Amygdala (tissue), 56 donors: ENCODE measurements at regions not wholly inside any gene's neighbourhood (a gene's known extent, or its start where the extent isn't known, plus 50 kb on each side); places are given as distances from the start of the nearest gene placed in this dataset.
"Not testable (repeated sequence)": the region's sequence is repeated elsewhere in the genome, so short reads cannot be mapped to it uniquely, and the experiment has no call there.

Experiments used
- DNase-seq, 56 donors: peaks; one replicate each; lab custom pipeline; 2025; lab: John Stamatoyannopoulos, UW

- DNase-seq: no peak
These were observed 53.6 kb upstream of the RPRM start for GRCh38 chr2:153532140-153532539.

- DNase-seq: not testable (repeated sequence)
These were observed 55.2 kb upstream of the RPRM start for GRCh38 chr2:153533803-153534202.

- not testable (repeated sequence) for DNase-seq
These were observed 56.0 kb upstream of the RPRM start for GRCh38 chr2:153534590-153534989.

DNA sequence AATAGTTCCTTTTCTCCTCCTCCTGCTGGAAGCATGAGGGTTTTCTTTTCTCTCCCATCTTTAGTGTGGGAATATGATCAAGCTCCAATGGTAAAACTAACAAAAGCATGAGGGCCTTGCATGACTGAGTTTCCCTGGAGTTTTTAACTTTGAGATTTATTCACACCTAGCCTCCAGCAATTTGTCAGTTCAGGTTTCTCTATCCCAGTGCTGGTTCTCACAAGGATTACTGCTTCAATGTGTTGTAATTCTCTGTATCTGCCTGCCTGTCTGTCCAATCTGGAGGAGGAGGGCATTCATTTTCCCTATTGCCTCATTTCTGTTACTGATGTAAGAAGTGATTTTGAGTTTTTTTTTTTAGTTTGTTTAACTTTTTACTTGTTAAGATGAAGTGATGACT is 57.6 kb upstream of the RPRM start:
- no peak for DNase-seq

DNA sequence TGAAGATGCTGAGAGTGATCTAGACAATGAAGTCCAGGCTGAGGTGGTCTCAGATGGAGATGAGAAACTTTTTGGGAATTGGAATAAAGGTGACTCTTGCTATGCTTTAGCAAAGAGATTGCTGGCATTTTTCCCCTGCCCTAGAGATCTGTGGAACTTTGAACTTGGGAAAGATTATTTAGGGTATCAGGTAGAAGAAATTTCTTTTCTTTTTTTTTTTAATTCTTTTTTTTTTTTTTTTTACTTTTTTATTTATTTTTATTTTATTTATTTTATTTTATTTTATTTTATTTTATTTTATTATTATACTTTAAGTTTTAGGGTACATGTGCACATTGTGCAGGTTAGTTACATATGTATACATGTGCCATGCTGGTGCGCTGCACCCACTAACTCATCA is 59.5 kb upstream of the RPRM start:
- not testable (repeated sequence) for DNase-seq

GRCh38 chr2:153543635-153544071 is 65.1 kb upstream of the RPRM start:
- no peak for DNase-seq

GRCh38 chr2:153546358-153546757 is 67.8 kb upstream of the RPRM start:
- DNase-seq: no peak

GRCh38 chr2:153548536-153548935 is 70.0 kb upstream of the RPRM start:
- no peak for DNase-seq

GRCh38 chr2:153551698-153552097 is 73.1 kb upstream of the RPRM start:
- no peak for DNase-seq

- DNase-seq: no peak
These were observed 78.6 kb upstream of the RPRM start for GRCh38 chr2:153557211-153557610.

DNA sequence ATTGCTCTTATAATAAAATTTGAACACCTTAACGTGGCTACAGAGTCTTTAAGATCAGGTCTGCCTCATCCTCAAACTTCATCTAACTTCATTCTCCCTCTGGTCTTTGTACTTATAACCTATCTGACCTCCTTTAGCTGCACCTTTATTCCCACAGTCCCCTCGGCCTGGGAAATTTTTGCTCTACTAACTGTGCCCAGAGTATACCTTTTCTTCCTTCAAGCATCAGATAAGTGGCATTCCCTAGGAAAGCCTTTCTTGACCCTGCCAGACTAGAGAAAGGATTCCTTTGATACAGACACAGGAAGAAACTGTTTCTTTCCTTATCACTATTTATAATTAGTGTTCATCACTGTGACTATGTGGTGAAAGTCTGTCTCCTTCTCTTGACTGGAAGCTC is 79.2 kb upstream of the RPRM start:
- DNase-seq: no peak

- DNase-seq: no peak
These were observed 79.7 kb upstream of the RPRM start for GRCh38 chr2:153558247-153558646.

DNA sequence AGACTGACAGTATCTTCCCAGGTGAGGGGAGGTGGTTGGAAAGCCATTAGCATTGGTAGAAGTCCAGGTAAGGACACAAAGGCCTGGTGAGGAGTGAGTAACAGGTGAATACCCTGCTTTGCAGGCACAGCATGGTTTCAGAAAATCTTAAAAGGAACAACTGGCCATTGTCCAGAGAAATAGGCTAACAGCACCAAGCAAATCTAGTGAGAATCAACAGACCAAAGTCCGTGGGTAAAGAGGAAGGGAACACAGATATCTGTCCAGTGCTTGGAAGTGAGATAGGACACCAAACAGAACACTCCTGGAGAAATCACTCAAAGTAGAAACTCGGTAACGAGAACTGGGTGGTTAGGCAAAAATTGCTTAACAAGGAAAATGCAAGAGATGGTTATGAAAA is 88.8 kb upstream of the RPRM start:
- no peak for DNase-seq

DNA sequence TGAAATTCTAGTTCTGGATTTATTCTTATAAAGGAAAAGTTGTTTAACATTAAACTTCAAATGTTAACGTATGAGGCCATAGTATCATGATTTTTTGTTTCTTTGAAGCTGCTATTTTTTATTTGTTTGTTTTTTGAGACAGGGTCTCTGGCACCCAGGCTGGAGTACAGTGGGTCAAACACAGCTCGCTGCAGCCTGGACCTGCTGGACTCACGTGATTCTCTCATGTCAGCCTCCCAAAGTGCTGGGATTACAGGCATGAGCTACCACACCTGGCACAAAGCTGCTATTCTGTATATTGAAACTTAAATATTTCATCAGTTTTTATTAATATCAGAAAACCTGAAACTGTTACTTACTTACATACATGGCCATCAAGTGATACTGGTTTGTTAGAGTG is 89.5 kb upstream of the RPRM start:
- no peak for DNase-seq

GRCh38 chr2:153575171-153575853 is 96.8 kb upstream of the RPRM start:
- DNase-seq: no peak

DNA sequence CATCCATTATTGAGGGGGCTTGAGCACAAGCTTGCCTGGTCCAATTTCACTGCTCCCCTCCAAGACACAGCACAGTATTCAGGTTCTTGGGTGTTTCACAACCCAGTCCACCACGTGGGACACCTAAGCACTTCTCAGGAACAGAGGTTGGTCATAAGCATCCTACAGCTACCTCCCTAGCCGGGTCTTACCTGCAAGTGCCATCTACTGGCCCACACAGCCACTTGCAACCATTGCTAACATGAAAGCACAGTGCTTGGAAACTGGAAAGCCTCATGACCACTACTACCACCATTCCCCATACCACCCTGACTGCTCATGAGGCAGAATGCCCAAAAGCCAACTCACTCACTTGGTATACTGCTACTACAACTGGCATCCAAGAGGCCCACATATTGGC is 105.7 kb upstream of the RPRM start:
- no peak for DNase-seq

GRCh38 chr2:153588408-153588807 is 109.8 kb upstream of the RPRM start:
- DNase-seq: no peak

DNA sequence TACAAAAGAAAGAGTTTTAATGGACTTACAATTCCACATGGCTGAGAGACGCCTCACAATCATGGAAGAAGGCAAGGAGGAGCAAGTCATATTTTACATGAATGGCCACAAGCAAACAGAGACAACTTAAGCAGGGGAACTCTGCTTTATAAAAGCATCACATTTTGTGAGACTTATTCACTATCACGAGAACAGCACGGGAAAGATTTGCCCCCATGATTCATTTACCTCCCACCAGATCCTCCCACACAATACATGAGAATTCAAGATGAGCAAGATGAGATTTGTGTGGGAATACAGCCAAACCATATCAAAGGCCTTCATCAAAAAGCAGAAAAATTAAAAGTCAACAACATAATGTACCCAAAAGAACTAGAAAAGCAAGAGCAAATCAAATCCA is 111.0 kb upstream of the RPRM start:
- no peak for DNase-seq

- DNase-seq: not testable (repeated sequence)
These were observed 114.5 kb upstream of the RPRM start for GRCh38 chr2:153593086-153593485.

GRCh38 chr2:153595939-153596338 is 117.4 kb upstream of the RPRM start:
- no peak for DNase-seq

- DNase-seq: no peak
These were observed 123.2 kb upstream of the RPRM start for GRCh38 chr2:153601812-153602211.

GRCh38 chr2:153604133-153604532 is 125.6 kb upstream of the RPRM start:
- no peak for DNase-seq

DNA sequence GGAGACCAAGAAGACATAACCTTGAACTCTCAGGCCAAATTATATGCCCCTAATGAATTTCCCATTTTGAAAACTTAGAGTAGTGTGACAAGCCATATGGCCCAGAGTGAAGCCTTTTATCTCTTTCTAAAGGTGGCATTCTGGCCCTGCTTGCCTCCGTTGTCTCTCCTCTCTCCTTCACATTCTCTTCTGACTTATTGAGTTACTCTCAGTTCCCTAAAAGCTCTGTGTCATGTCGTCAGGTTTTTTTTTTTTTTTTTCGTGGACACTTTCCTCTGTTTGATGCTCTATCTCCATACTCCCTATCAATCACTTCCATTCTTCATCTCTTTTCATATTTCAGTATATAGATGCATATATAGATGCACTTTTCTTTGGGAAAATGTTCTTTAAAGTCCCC is 128.1 kb upstream of the RPRM start:
- DNase-seq: no peak
